Colonic mucosa (tissue), 4 donors: ENCODE measurements at regions not wholly inside any gene's neighbourhood (a gene's known extent, or its start where the extent isn't known, plus 50 kb on each side); places are given as distances from the start of the nearest gene placed in this dataset.

ENCODE experiments used
- DNase-seq: peaks from one replicate; pipeline ENCODE4 v3.0.0-alpha.2; 2020
- H3K27ac ChIP-seq: fragments of 200-600 bp; one replicate; pipeline ENCODE4 v1.8.0; 2021
- H3K27me3 ChIP-seq: fragments of 200-600 bp; one replicate; pipeline ENCODE4 v1.8.0; 2021
- H3K36me3 ChIP-seq: fragments of 200-600 bp; one replicate; pipeline ENCODE4 v1.8.0; 2021
- H3K4me1 ChIP-seq: fragments of 200-600 bp; one replicate; pipeline ENCODE4 v1.8.0; 2021; ENCODE audit warnings: mild to moderate bottlenecking
- H3K4me3 ChIP-seq: fragments of 200-600 bp; one replicate; pipeline ENCODE4 v1.8.0; 2021
- H3K9ac ChIP-seq, 2 donors: one replicate each; pipeline ENCODE4 v1.7.0; 2013; ENCODE audit warnings: control low read depth in 2 of 2, low read depth in 2 of 2, low read length in 2 of 2
- H3K9me3 ChIP-seq: fragments of 200-600 bp; one replicate; pipeline ENCODE4 v1.8.0; 2021
- intact Hi-C: fragments of 100-400 bp; cut with DNase I; formaldehyde crosslinking; loops from one replicate; pipeline ENCODE4 v1.14.1; 2022
- TF ChIP-seq, protein P1 (sequence below): fragments of 200-600 bp; IDR thresholded peaks from one replicate; pipeline ENCODE4 v1.8.0; 2022; ENCODE audit warnings: antibody characterized with exemption, mild to moderate bottlenecking
- donor health status: healthy.
- donor health status: DM: no; HTN: no; CAD: no.
- donor health status: DM: no; HTN: no; CAD: no.

DNA sequence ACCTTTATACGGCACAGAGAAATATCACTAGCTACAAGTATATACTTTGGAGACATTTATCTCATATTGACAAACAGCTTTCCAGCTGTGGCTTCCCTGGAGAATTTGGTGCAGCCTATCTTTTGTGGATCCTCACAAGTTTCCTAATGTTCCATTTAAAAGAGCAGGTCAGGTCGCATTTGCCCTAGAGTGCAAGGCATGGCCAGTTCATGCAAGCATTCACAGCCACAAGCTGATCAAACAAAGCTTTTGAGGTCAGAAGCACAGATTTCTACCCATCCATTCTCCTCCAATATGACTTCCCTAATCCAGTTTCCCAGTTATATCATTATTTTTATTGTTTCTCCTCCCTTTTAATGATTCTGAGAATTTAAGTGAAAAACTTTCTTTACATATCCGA, 1008.4 kb upstream of the AGA start:
- Histone ChIP-seq H3K27me3 (no peaks in the 10 kb centered on the region), H3K4me1 (no peaks in the 10 kb centered on the region), H3K4me3 (no peak overlapping the region), H3K9ac (no peak overlapping the region), H3K27ac (no peak overlapping the region), H3K9me3 (no peaks in the 10 kb centered on the region), H3K36me3 (no peaks in the 10 kb centered on the region)
- no peak for DNase-seq
- intact Hi-C loops: no loop called here
- TF ChIP-seq, protein P1, sequence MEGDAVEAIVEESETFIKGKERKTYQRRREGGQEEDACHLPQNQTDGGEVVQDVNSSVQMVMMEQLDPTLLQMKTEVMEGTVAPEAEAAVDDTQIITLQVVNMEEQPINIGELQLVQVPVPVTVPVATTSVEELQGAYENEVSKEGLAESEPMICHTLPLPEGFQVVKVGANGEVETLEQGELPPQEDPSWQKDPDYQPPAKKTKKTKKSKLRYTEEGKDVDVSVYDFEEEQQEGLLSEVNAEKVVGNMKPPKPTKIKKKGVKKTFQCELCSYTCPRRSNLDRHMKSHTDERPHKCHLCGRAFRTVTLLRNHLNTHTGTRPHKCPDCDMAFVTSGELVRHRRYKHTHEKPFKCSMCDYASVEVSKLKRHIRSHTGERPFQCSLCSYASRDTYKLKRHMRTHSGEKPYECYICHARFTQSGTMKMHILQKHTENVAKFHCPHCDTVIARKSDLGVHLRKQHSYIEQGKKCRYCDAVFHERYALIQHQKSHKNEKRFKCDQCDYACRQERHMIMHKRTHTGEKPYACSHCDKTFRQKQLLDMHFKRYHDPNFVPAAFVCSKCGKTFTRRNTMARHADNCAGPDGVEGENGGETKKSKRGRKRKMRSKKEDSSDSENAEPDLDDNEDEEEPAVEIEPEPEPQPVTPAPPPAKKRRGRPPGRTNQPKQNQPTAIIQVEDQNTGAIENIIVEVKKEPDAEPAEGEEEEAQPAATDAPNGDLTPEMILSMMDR: no peak

DNA sequence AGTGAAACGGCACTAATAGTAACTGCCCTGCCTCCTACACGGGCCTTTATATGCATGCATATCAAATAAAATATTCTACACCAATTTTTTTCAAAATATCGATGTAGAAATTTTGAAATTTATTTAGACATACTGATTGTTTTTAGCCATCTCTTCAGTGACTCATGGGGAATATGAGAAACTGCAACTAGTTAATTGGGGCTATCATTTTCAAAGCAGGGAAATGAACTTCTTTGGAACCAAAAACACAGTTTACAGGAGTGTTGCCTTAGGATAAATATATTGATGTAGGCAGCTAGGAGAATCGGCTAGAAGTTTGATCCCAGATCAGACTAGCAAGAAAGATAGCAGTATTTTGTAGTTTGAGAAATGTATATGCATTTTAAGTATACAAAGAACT, 1010.8 kb upstream of the AGA start:
- intact Hi-C loops: no loop called here
- no peak for DNase-seq
- Histone ChIP-seq H3K27me3 (no peaks in the 10 kb centered on the region), H3K27ac (no peak overlapping the region), H3K4me3 (no peak overlapping the region), H3K4me1 (no peaks in the 10 kb centered on the region), H3K9me3 (no peaks in the 10 kb centered on the region), H3K36me3 (no peaks in the 10 kb centered on the region), H3K9ac (no peak overlapping the region)
- TF ChIP-seq, protein P1: no peak

DNA sequence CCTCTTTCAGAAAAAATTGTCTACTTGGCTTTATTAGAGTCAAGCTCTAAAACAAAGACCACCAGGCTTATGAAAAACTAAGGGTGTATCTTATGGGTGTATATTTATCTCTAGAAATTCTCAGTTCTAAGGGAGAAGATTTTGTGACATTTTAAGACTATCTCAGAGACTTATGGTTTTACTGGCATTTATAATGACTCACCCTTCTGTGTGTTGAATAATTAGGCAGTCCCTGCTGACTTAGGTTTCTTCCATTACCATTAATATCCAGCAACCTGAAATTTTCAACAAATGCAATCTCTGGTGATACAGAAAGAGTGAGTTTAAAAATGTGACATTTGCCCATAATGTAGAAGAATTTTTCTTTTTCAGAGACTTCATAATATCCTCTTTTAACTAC, 1015.0 kb upstream of the AGA start:
- Histone ChIP-seq H3K9ac (no peak overlapping the region), H3K9me3 (no peaks in the 10 kb centered on the region), H3K4me3 (no peak overlapping the region), H3K27ac (no peak overlapping the region), H3K4me1 (no peaks in the 10 kb centered on the region), H3K36me3 (no peaks in the 10 kb centered on the region), H3K27me3 (no peaks in the 10 kb centered on the region)
- TF ChIP-seq, protein P1: no peak
- intact Hi-C loops: no loop called here
- DNase-seq: no peak

DNA sequence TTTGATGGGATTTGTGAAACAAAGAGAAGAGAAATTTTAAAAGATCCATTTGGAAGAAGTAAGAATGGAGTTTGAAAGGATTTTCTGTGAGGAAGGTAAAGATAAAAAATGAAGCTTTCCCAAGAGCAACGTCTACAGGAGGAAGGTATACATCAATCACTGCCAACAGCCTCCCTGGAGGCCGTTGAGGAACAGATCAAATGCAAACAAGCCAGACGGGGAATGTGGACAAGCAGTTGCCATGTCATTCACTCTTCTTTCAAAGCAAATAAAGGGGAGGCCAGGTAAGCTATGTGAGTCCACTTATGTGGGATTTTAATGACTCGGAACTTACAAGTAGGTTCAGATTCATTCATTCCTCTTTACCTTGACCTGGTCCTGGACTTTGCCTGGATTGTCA, 1020.5 kb upstream of the AGA start:
- TF ChIP-seq, protein P1: no peak
- no peaks in the 10 kb centered on the region for H3K9me3 ChIP-seq
- H3K4me3 ChIP-seq: no peak overlapping the region
- no peak overlapping the region for H3K27ac ChIP-seq
- no peaks in the 10 kb centered on the region for H3K36me3 ChIP-seq
- intact Hi-C loops: no loop called here
- no peak overlapping the region for H3K9ac ChIP-seq
- no peaks in the 10 kb centered on the region for H3K27me3 ChIP-seq
- DNase-seq: no peak
- H3K4me1 ChIP-seq: no peaks in the 10 kb centered on the region

DNA sequence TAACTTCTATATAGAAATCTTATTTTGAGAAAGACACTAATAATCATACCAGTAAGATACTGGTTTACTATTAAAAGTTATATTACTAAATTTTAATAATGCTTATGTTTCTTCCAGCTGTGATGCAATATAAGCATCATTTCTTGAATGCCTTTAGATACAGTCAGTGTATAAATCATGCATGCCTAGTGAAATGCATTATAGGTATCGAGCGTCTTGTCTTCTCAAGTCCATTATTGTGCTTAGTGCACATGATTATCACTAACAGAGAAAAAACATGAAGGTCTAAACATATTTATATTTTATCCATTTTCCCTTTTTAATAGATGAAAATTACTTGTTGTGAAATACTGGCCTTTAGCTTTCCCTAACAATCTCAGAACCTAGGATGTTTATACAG, 1021.5 kb upstream of the AGA start:
- Histone ChIP-seq H3K27me3 (no peaks in the 10 kb centered on the region), H3K9ac (no peak overlapping the region), H3K4me1 (no peaks in the 10 kb centered on the region), H3K9me3 (no peaks in the 10 kb centered on the region), H3K27ac (no peak overlapping the region), H3K4me3 (no peak overlapping the region), H3K36me3 (no peaks in the 10 kb centered on the region)
- intact Hi-C loops: no loop called here
- TF ChIP-seq, protein P1: no peak
- no peak for DNase-seq
